ENCODE measurements at regions not wholly inside any gene's neighbourhood (a gene's known extent, or its start where the extent isn't known, plus 50 kb on each side); places are given as distances from the start of the nearest gene placed in this dataset.
A peak's percentile ranks its signal among the peaks of the same experiment; 100 is the strongest.

- H3K4me3 ChIP-seq (ENCODE audit: low read depth, low read length) = no peak overlapping the region
- TF ChIP-seq CTCF (IDR thresholded peaks at IDR 0.05; ENCODE audit: insufficient read depth, low read length) = no peak
- DNase-seq (ENCODE audit: low read depth) = no peak
Measured at GRCh38 chr6:73901311-73901710, 205.3 kb downstream of the CD109 start.

- no peak overlapping the region for H3K4me3 ChIP-seq (ENCODE audit: low read depth, low read length)
- DNase-seq (ENCODE audit: low read depth) = peak; percentile 8
- TF ChIP-seq CTCF (IDR thresholded peaks at IDR 0.05; ENCODE audit: insufficient read depth, low read length) = no peak
Measured at GRCh38 chr6:73898599-73898998, 202.6 kb downstream of the CD109 start.

GRCh38 chr6:73893696-73894095 is 197.7 kb downstream of the CD109 start:
- no peak overlapping the region for H3K4me3 ChIP-seq (ENCODE audit: low read depth, low read length)
- no peak for TF ChIP-seq CTCF (IDR thresholded peaks at IDR 0.05; ENCODE audit: insufficient read depth, low read length)
- no peak for DNase-seq (ENCODE audit: low read depth)

GRCh38 chr6:73888050-73888449 is 192.0 kb downstream of the CD109 start:
- DNase-seq (ENCODE audit: low read depth) = no peak
- TF ChIP-seq CTCF (IDR thresholded peaks at IDR 0.05; ENCODE audit: insufficient read depth, low read length) = no peak
- H3K4me3 ChIP-seq (ENCODE audit: low read depth, low read length) = no peak overlapping the region

GRCh38 chr6:73885393-73885792 is 189.4 kb downstream of the CD109 start:
- DNase-seq (ENCODE audit: low read depth) = no peak
- no peak for TF ChIP-seq CTCF (IDR thresholded peaks at IDR 0.05; ENCODE audit: insufficient read depth, low read length)
- no peak overlapping the region for H3K4me3 ChIP-seq (ENCODE audit: low read depth, low read length)

- no peak for DNase-seq (ENCODE audit: low read depth)
- no peak overlapping the region for H3K4me3 ChIP-seq (ENCODE audit: low read depth, low read length)
- TF ChIP-seq CTCF (IDR thresholded peaks at IDR 0.05; ENCODE audit: insufficient read depth, low read length) = no peak
Measured at GRCh38 chr6:73884540-73884939, 188.5 kb downstream of the CD109 start.

- H3K4me3 ChIP-seq (ENCODE audit: low read depth, low read length) = no peak overlapping the region
- DNase-seq (ENCODE audit: low read depth) = peak; percentile 5
Measured at GRCh38 chr6:73879501-73880293, 183.7 kb downstream of the CD109 start.

More at GRCh38 chr6:73879501-73880293, 183.7 kb downstream of the CD109 start:
- TF ChIP-seq CTCF (IDR thresholded peaks at IDR 0.05; ENCODE audit: insufficient read depth, low read length) = no peak

Data from fibroblast of the aortic adventitia (primary cell).